Inferior parietal cortex (tissue), 1 donor: ENCODE measurements at regions not wholly inside any gene's neighbourhood (a gene's known extent, or its start where the extent isn't known, plus 50 kb on each side); places are given as distances from the start of the nearest gene placed in this dataset.
"Not testable (repeated sequence)": the region's sequence is repeated elsewhere in the genome, so short reads cannot be mapped to it uniquely, and the experiment has no call there.

ENCODE experiments used
- DNase-seq: peaks from one replicate; pipeline ENCODE4 v3.0.0-alpha.2; 2016; ENCODE audit errors: extremely low spot score

GRCh38 chr3:182397164-182397563, 396.1 kb upstream of the ATP11B start:
- no peak for DNase-seq

GRCh38 chr3:182399978-182400737, 393.1 kb upstream of the ATP11B start:
- no peak for DNase-seq

GRCh38 chr3:182400838-182401237, 392.5 kb upstream of the ATP11B start:
- no peak for DNase-seq

GRCh38 chr3:182404031-182404430, 389.3 kb upstream of the ATP11B start:
- DNase-seq = no peak

- DNase-seq = no peak
Observed at GRCh38 chr3:182405759-182406158, 387.5 kb upstream of the ATP11B start.

GRCh38 chr3:182406786-182407185, 386.5 kb upstream of the ATP11B start:
- no peak for DNase-seq

- no peak for DNase-seq
Observed at GRCh38 chr3:182410051-182410450, 383.3 kb upstream of the ATP11B start.

GRCh38 chr3:182412066-182412465, 381.2 kb upstream of the ATP11B start:
- DNase-seq = no peak

GRCh38 chr3:182413061-182413460, 380.2 kb upstream of the ATP11B start:
- DNase-seq = no peak

GRCh38 chr3:182413682-182414081, 379.6 kb upstream of the ATP11B start:
- no peak for DNase-seq

GRCh38 chr3:182414586-182414985, 378.7 kb upstream of the ATP11B start:
- no peak for DNase-seq

GRCh38 chr3:182420741-182421140, 372.6 kb upstream of the ATP11B start:
- no peak for DNase-seq

- DNase-seq = no peak
Observed at GRCh38 chr3:182424006-182424405, 369.3 kb upstream of the ATP11B start.

GRCh38 chr3:182425926-182426718, 367.2 kb upstream of the ATP11B start:
- DNase-seq = not testable (repeated sequence)

- DNase-seq = not testable (repeated sequence)
Observed at GRCh38 chr3:182431972-182432371, 361.3 kb upstream of the ATP11B start.

- DNase-seq = no peak
Observed at GRCh38 chr3:182435860-182436259, 357.4 kb upstream of the ATP11B start.

GRCh38 chr3:182436547-182436946, 356.8 kb upstream of the ATP11B start:
- DNase-seq = no peak

- no peak for DNase-seq
Observed at GRCh38 chr3:182438398-182438797, 354.9 kb upstream of the ATP11B start.

GRCh38 chr3:182440101-182440500, 353.2 kb upstream of the ATP11B start:
- no peak for DNase-seq

- DNase-seq = no peak
Observed at GRCh38 chr3:182445576-182445975, 347.7 kb upstream of the ATP11B start.

GRCh38 chr3:182450942-182451787, 342.1 kb upstream of the ATP11B start:
- DNase-seq = no peak

GRCh38 chr3:182451871-182452270, 341.4 kb upstream of the ATP11B start:
- DNase-seq = no peak
